Parathyroid adenoma (tissue), 2 donors: ENCODE measurements at regions not wholly inside any gene's neighbourhood (a gene's known extent, or its start where the extent isn't known, plus 50 kb on each side); places are given as distances from the start of the nearest gene placed in this dataset.

ENCODE experiments used
- H2AFZ ChIP-seq: fragments of 300-600 bp; sonication (generic); one replicate; pipeline ENCODE4 v1.7.0; 2017; ENCODE audit warnings: antibody characterized with exemption, mild to moderate bottlenecking
- H3K27ac ChIP-seq: fragments of 300-600 bp; sonication (generic); one replicate; pipeline ENCODE4 v1.7.0; 2017
- H3K27me3 ChIP-seq: fragments of 300-600 bp; sonication (generic); one replicate; pipeline ENCODE4 v1.7.0; 2017; ENCODE audit warnings: low read length; ENCODE audit not compliant: control insufficient read depth, insufficient read depth
- H3K36me3 ChIP-seq: fragments of 300-600 bp; sonication (generic); one replicate; pipeline ENCODE4 v1.7.0; 2017; ENCODE audit warnings: low read length; ENCODE audit not compliant: control insufficient read depth, insufficient read depth
- H3K4me1 ChIP-seq: fragments of 300-600 bp; sonication (generic); one replicate; pipeline ENCODE4 v1.7.0; 2017; ENCODE audit warnings: control low read depth
- H3K4me2 ChIP-seq: fragments of 300-600 bp; sonication (generic); one replicate; pipeline ENCODE4 v1.7.0; 2017; ENCODE audit warnings: low read length
- H3K4me3 ChIP-seq: fragments of 300-600 bp; sonication (generic); one replicate; pipeline ENCODE4 v1.7.0; 2017; ENCODE audit warnings: low read depth, low read length
- H3K79me2 ChIP-seq: fragments of 300-600 bp; sonication (generic); one replicate; pipeline ENCODE4 v1.7.0; 2017; ENCODE audit warnings: control low read depth
- H3K9ac ChIP-seq: fragments of 300-600 bp; sonication (generic); one replicate; pipeline ENCODE4 v1.7.0; 2017; ENCODE audit warnings: mild to moderate bottlenecking
- H3K9me3 ChIP-seq: fragments of 300-600 bp; sonication (generic); one replicate; pipeline ENCODE4 v1.7.0; 2017; ENCODE audit warnings: low read length; ENCODE audit not compliant: control insufficient read depth
- CTCF ChIP-seq: fragments of 300-600 bp; sonication (generic); IDR thresholded peaks from one replicate; pipeline ENCODE4 v1.7.0; 2017; ENCODE audit warnings: antibody characterized with exemption, mild to moderate bottlenecking
- donor health status: primary hyperparathyroidism.

- H3K4me3 ChIP-seq, result no peak overlapping the region
- H3K27me3 ChIP-seq, result no peaks in the 10 kb centered on the region
- no peak for TF ChIP-seq CTCF
- no peaks in the 10 kb centered on the region for H3K36me3 ChIP-seq
- H3K4me2 ChIP-seq, result no peak overlapping the region
- no peaks in the 10 kb centered on the region for H3K79me2 ChIP-seq
- no peak overlapping the region for H2AFZ ChIP-seq
- H3K9me3 ChIP-seq, result no peaks in the 10 kb centered on the region
- H3K4me1 ChIP-seq, result peaks cover 6% of the 10 kb centered on the region
- H3K27ac ChIP-seq, result no peak overlapping the region
- H3K9ac ChIP-seq, result no peak overlapping the region
Measured at GRCh38 chr1:182139496-182139895, 78.0 kb upstream of the ZNF648 start.

DNA sequence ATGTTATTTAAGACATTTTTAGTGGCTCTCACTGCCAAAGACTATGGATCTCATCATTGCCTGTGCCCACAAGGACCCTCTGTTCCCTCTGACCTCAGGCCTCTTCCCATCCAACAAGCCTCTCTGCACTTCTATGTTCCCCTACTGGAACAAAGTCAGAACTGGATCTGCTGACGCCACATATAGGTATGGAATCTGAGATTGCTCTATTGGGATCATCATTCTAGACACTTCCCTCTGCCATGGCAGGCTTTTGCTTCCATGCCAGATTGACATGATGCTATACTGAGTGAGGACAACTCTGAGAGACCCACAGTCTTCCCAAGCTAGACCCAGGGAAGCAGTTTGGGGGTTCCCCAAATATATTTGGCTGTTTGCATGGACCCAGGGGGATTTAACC, 76.0 kb upstream of the ZNF648 start:
- no peaks in the 10 kb centered on the region for H3K9me3 ChIP-seq
- H3K79me2 ChIP-seq, result no peaks in the 10 kb centered on the region
- no peaks in the 10 kb centered on the region for H3K4me1 ChIP-seq
- H3K27me3 ChIP-seq, result no peaks in the 10 kb centered on the region
- H3K4me3 ChIP-seq, result no peak overlapping the region
- H3K27ac ChIP-seq, result no peak overlapping the region
- no peak for TF ChIP-seq CTCF
- no peak overlapping the region for H3K9ac ChIP-seq
- no peaks in the 10 kb centered on the region for H3K36me3 ChIP-seq
- no peak overlapping the region for H3K4me2 ChIP-seq
- no peak overlapping the region for H2AFZ ChIP-seq

- H3K36me3 ChIP-seq, result no peaks in the 10 kb centered on the region
- H3K4me1 ChIP-seq, result no peaks in the 10 kb centered on the region
- no peaks in the 10 kb centered on the region for H3K79me2 ChIP-seq
- H3K27me3 ChIP-seq, result no peaks in the 10 kb centered on the region
- no peak overlapping the region for H3K27ac ChIP-seq
- no peaks in the 10 kb centered on the region for H3K9me3 ChIP-seq
- H2AFZ ChIP-seq, result no peak overlapping the region
- no peak overlapping the region for H3K9ac ChIP-seq
- TF ChIP-seq CTCF, result no peak
- H3K4me3 ChIP-seq, result no peak overlapping the region
- H3K4me2 ChIP-seq, result no peak overlapping the region
Measured at GRCh38 chr1:182135946-182136345, 74.4 kb upstream of the ZNF648 start.

- H3K27ac ChIP-seq, result no peak overlapping the region
- H3K9ac ChIP-seq, result no peak overlapping the region
- no peak overlapping the region for H3K4me2 ChIP-seq
- no peaks in the 10 kb centered on the region for H3K9me3 ChIP-seq
- H3K36me3 ChIP-seq, result no peaks in the 10 kb centered on the region
- no peak for TF ChIP-seq CTCF
- H3K27me3 ChIP-seq, result no peaks in the 10 kb centered on the region
- H2AFZ ChIP-seq, result no peak overlapping the region
- H3K4me3 ChIP-seq, result no peak overlapping the region
- H3K79me2 ChIP-seq, result no peaks in the 10 kb centered on the region
- H3K4me1 ChIP-seq, result no peaks in the 10 kb centered on the region
Measured at GRCh38 chr1:182134257-182134656, 72.7 kb upstream of the ZNF648 start.

DNA sequence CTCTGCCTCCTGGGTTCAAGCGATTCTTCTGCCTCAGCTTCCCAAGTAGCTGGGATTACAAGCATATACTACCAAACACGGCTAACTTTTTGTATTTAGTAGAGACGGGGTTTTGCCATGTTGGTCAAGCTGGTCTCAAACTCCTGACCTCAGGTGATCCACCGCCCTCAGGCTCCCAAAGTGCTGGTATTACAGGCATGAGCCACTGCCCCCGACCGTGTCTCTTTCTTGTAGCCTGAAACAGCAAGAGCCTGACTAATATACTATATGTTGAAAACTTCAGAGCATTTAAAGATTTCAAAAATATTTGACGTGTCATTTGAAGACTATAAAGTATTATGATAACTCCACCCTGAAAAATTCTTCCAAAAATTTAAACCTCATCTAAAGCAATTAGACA, 71.7 kb upstream of the ZNF648 start:
- no peaks in the 10 kb centered on the region for H3K79me2 ChIP-seq
- TF ChIP-seq CTCF, result no peak
- no peak overlapping the region for H3K4me3 ChIP-seq

More for the DNA sequence above, 71.7 kb upstream of the ZNF648 start:
- Histone ChIP-seq H3K27ac (no peak overlapping the region), H2AFZ (no peak overlapping the region), H3K36me3 (no peaks in the 10 kb centered on the region), H3K27me3 (no peaks in the 10 kb centered on the region), H3K4me1 (no peaks in the 10 kb centered on the region), H3K9me3 (no peaks in the 10 kb centered on the region), H3K4me2 (no peak overlapping the region), H3K9ac (no peak overlapping the region)
